ENCODE measurements at regions not wholly inside any gene's neighbourhood (a gene's known extent, or its start where the extent isn't known, plus 50 kb on each side); places are given as distances from the start of the nearest gene placed in this dataset.

DNA sequence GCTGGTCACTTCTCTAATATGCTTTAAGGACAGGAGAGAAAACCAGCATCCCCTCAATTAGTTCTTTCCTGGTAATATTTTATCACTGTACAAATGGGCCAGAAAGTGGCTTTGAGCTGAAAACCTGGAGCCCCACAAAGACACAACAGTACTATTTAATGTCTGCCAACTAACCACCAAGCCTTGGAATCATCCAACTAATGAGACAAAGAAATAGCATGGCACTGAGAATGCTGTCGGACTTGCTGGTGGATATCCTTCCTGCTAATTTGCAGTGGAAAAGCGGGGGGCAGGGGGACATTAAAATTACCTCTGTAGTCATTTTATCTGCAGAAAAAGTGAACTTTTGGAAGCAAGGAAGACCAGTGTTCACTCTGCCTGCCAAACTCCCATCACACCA, 288.5 kb downstream of the KBTBD8 start:
- Histone ChIP-seq H3K4me3 (no peak overlapping the region), H3K9me3 (replicated peaks; ENCODE audit: control insufficient read depth, insufficient read depth, low read depth, low read length) (no peaks in the 10 kb centered on the region), H3K27me3 (ENCODE audit: control insufficient read depth in 2 of 2, insufficient read depth in 2 of 2, low read length in 2 of 2) (no peaks in the 10 kb centered on the region), H3K27ac (ENCODE audit: extremely low read depth, low read depth, low read length) (no peak overlapping the region), H3K9ac (ENCODE audit: insufficient read depth in 1 of 2, low read depth in 2 of 2, low read length in 2 of 2) (no peak overlapping the region), H3K4me1 (replicated peaks in 1 of 2; ENCODE audit: control insufficient read depth in 2 of 2, insufficient read depth in 2 of 2, low read length in 2 of 2) (no peaks in the 10 kb centered on the region), H3K9me1 (ENCODE audit: control insufficient read depth, insufficient read depth, low read length) (no peaks in the 10 kb centered on the region), H2AFZ (ENCODE audit: low read depth, low read length) (no peak overlapping the region), H4K20me1 (replicated peaks; ENCODE audit: control insufficient read depth, insufficient read depth, low read length) (no peaks in the 10 kb centered on the region), H3K4me2 (ENCODE audit: insufficient read depth, low read length) (no peak overlapping the region), H3K79me2 (ENCODE audit: control insufficient read depth, insufficient read depth, low read length) (no peaks in the 10 kb centered on the region), H3K36me3 (ENCODE audit: control insufficient read depth, insufficient read depth, low read length) (no peaks in the 10 kb centered on the region)
- no peak for FAIRE-seq
- WGBS (ENCODE audit: insufficient coverage, low coverage, missing lambda C conversion rate) = 0% methylated on average over 2 of the region's 2 CpGs
- ATAC-seq = no peak
- intact Hi-C loops (cut with micrococcal nuclease) (no loop called here), in situ Hi-C loops (cut with MboI) (no loop called here)
- POLR2A ChIA-PET = no interaction called here
- no peak for DNase-seq (ENCODE audit: extremely low read depth in 1 of 4, low spot score in 3 of 4)
- BruUV-seq (replicated peaks) = no TSS peak
- CTCF ChIA-PET (ENCODE audit: low intra/inter-chr PET ratio) = no interaction called here
- no peak for TF ChIP-seq GABPB1 (CRISPR knock-in tag; IDR thresholded peaks at IDR 0.05)
- no peak for TF ChIP-seq YY1 (IDR thresholded peaks at IDR 0.05; ENCODE audit: borderline replicate concordance in 1 of 3, control insufficient read depth in 1 of 3, extremely low read depth in 1 of 3, insufficient read depth in 3 of 3, insufficient read length in 1 of 3, insufficient replicate concordance in 2 of 3, low read depth in 1 of 3, low read length in 2 of 3)
- TF ChIP-seq CREB3 (tag; conservative IDR thresholded peaks at IDR 0.05; ENCODE audit: low read depth) = no peak
- no peak for TF ChIP-seq CAMTA2 (CRISPR knock-in tag; conservative IDR thresholded peaks at IDR 0.05)
- TF ChIP-seq ETS1 (conservative IDR thresholded peaks at IDR 0.05; ENCODE audit: control insufficient read depth, low read depth, low read length) = no peak
- TF ChIP-seq ZNF280B (CRISPR knock-in tag; IDR thresholded peaks at IDR 0.05) = no peak
- no peak for TF ChIP-seq ZHX1 (conservative IDR thresholded peaks at IDR 0.05; ENCODE audit: low read length)
- no peak for TF ChIP-seq HDAC2 (IDR thresholded peaks at IDR 0.05)
- no peak for TF ChIP-seq CTBP1 (IDR thresholded peaks at IDR 0.05; ENCODE audit: borderline replicate concordance)
- no peak for TF ChIP-seq KDM5B (IDR thresholded peaks at IDR 0.05; ENCODE audit: insufficient replicate concordance, low read depth, low read length)
- no peak for TF ChIP-seq RFX1 (IDR thresholded peaks at IDR 0.05)
- TF ChIP-seq U2AF1 (optimal IDR thresholded peaks at IDR 0.05; ENCODE audit: low read depth, low read length) = no peak
- no peak for TF ChIP-seq ZFX (CRISPR knock-in tag; IDR thresholded peaks at IDR 0.05)
- no peak for TF ChIP-seq CC2D1A (IDR thresholded peaks at IDR 0.05)
- TF ChIP-seq ZNF23 (CRISPR knock-in tag; IDR thresholded peaks at IDR 0.05) = no peak
